WTC11 (cell line): ENCODE measurements at regions not wholly inside any gene's neighbourhood (a gene's known extent, or its start where the extent isn't known, plus 50 kb on each side); places are given as distances from the start of the nearest gene placed in this dataset.
"Not testable (repeated sequence)": the region's sequence is repeated elsewhere in the genome, so short reads cannot be mapped to it uniquely, and the experiment has no call there.

Experiments used
- ATAC-seq: fragments of 200-7000 bp; cut with Tn5 transposase; 2 replicates; pipeline ENCODE4 v1.10.0; 2021; ENCODE audit warnings: mild to moderate bottlenecking, moderate library complexity
- CTCF ChIA-PET: fragments of 300-600 bp; sonication (Branson Sonifier 250); formaldehyde crosslinking; loops from one replicate; lab custom pipeline; 2021; ENCODE audit warnings: antibody characterized with exemption; lab: Charles Lee
- POLR2A ChIA-PET: fragments of 350-600 bp; sonication (Branson Sonifier 250); formaldehyde crosslinking; loops from one replicate; lab custom pipeline; 2021; ENCODE audit warnings: antibody characterized with exemption; lab: Charles Lee
- DNase-seq: peaks from one replicate; pipeline ENCODE4 v3.0.0; 2021; ENCODE audit warnings: low spot score
- H3K27ac Mint-ChIP-seq: 2 replicates; pipeline ENCODE4 v1.8.0; 2021; ENCODE audit warnings: mixed read lengths
- H3K27me3 Mint-ChIP-seq: 2 replicates; pipeline ENCODE4 v1.8.0; 2021; ENCODE audit warnings: low read depth, mild to moderate bottlenecking, moderate library complexity, mixed read lengths
- H3K36me3 Mint-ChIP-seq: 2 replicates; pipeline ENCODE4 v1.8.0; 2021; ENCODE audit warnings: mixed read lengths
- H3K4me1 Mint-ChIP-seq: 2 replicates; pipeline ENCODE4 v1.8.0; 2022; ENCODE audit warnings: mixed read lengths
- H3K4me3 Mint-ChIP-seq: 2 replicates; pipeline ENCODE4 v1.8.0; 2021; ENCODE audit warnings: mild to moderate bottlenecking, moderate library complexity, mixed read lengths
- H3K9me3 Mint-ChIP-seq: 2 replicates; pipeline ENCODE4 v1.8.0; 2021; ENCODE audit warnings: mixed read lengths
- CREM ChIP-seq: sonication (generic); formaldehyde crosslinking; IDR thresholded peaks from 2 replicates; pipeline ENCODE4 v1.8.1; 2022; ENCODE audit warnings: mild to moderate bottlenecking, missing genetic modification reagents, moderate library complexity
- ELF4 ChIP-seq: sonication (generic); formaldehyde crosslinking; IDR thresholded peaks from 2 replicates; pipeline ENCODE4 v1.8.1; 2022; ENCODE audit warnings: low read depth, mild to moderate bottlenecking, moderate library complexity, missing genetic modification reagents
- ETV6 ChIP-seq: sonication (generic); formaldehyde crosslinking; IDR thresholded peaks from 2 replicates; pipeline ENCODE4 v1.8.1; 2022; ENCODE audit warnings: mild to moderate bottlenecking, missing genetic modification reagents
- FOXP1 ChIP-seq: sonication (generic); formaldehyde crosslinking; IDR thresholded peaks from 2 replicates; pipeline ENCODE4 v1.8.0; 2022; ENCODE audit warnings: missing genetic modification reagents, mild to moderate bottlenecking, moderate library complexity, borderline replicate concordance
- GRHL2 ChIP-seq: fragments of 250-450 bp; sonication (Bioruptor Pico); IDR thresholded peaks from 2 replicates; pipeline ENCODE4 v1.8.0; 2022; ENCODE audit warnings: mild to moderate bottlenecking, moderate library complexity; ENCODE audit not compliant: insufficient replicate concordance, severe bottlenecking
- NFATC4 ChIP-seq: fragments of 250-450 bp; sonication (Bioruptor Pico); IDR thresholded peaks from 2 replicates; pipeline ENCODE4 v1.9.0; 2021; ENCODE audit warnings: mild to moderate bottlenecking
- NFYB ChIP-seq: sonication (generic); formaldehyde crosslinking; conservative IDR thresholded peaks from 2 replicates; pipeline ENCODE4 v1.8.0; 2022; ENCODE audit warnings: low read depth, missing genetic modification reagents
- NR2C2 ChIP-seq: sonication (generic); formaldehyde crosslinking; IDR thresholded peaks from 2 replicates; pipeline ENCODE4 v1.8.0; 2022; ENCODE audit warnings: mild to moderate bottlenecking, missing genetic modification reagents
- RORB ChIP-seq: fragments of 250-450 bp; sonication (Bioruptor Pico); IDR thresholded peaks from 2 replicates; pipeline ENCODE4 v1.9.0; 2021; ENCODE audit warnings: mild to moderate bottlenecking
- TEAD1 ChIP-seq: sonication (generic); formaldehyde crosslinking; IDR thresholded peaks from 2 replicates; pipeline ENCODE4 v1.8.0; 2022; ENCODE audit warnings: mild to moderate bottlenecking, missing genetic modification reagents
- ZBTB21 ChIP-seq: sonication (generic); formaldehyde crosslinking; IDR thresholded peaks from 2 replicates; pipeline ENCODE4 v1.8.1; 2023; ENCODE audit warnings: mild to moderate bottlenecking, missing genetic modification reagents, borderline replicate concordance
- ZNF423 ChIP-seq: fragments of 250-450 bp; sonication (Bioruptor Pico); IDR thresholded peaks from 2 replicates; pipeline ENCODE4 v2.1.2; 2022; ENCODE audit warnings: mild to moderate bottlenecking, moderate library complexity
- ZNF671 ChIP-seq: fragments of 250-450 bp; sonication (Bioruptor Pico); IDR thresholded peaks from 2 replicates; pipeline ENCODE4 v1.8.0; 2021; ENCODE audit warnings: mild to moderate bottlenecking
- TF ChIP-seq, protein P1 (sequence below): sonication (generic); formaldehyde crosslinking; IDR thresholded peaks from 2 replicates; pipeline ENCODE4 v1.8.0; 2022; ENCODE audit warnings: mild to moderate bottlenecking, missing genetic modification reagents
- TF ChIP-seq, protein P2 (sequence below): sonication (generic); formaldehyde crosslinking; IDR thresholded peaks from 2 replicates; pipeline ENCODE4 v1.8.1; 2023; ENCODE audit warnings: mild to moderate bottlenecking, missing genetic modification reagents
- TF ChIP-seq, protein P3 (sequence below): sonication (generic); formaldehyde crosslinking; IDR thresholded peaks from 2 replicates; pipeline ENCODE4 v1.8.1; 2023; ENCODE audit warnings: mild to moderate bottlenecking, moderate library complexity, missing genetic modification reagents
- TF ChIP-seq, protein P4 (sequence below): fragments of 250-450 bp; sonication (Bioruptor Pico); IDR thresholded peaks from 2 replicates; pipeline ENCODE4 v2.1.2; 2022; ENCODE audit warnings: mild to moderate bottlenecking, moderate library complexity
- TF ChIP-seq, protein P5 (sequence below): sonication (generic); formaldehyde crosslinking; IDR thresholded peaks from 2 replicates; pipeline ENCODE4 v1.8.1; 2023; ENCODE audit warnings: mild to moderate bottlenecking, missing genetic modification reagents, moderate library complexity
- TF ChIP-seq, protein P6 (sequence below): fragments of 250-450 bp; sonication (Bioruptor Pico); IDR thresholded peaks from 2 replicates; pipeline ENCODE4 v1.9.0; 2021; ENCODE audit warnings: moderate library complexity, mild to moderate bottlenecking, inconsistent platforms, borderline replicate concordance
- TF ChIP-seq, protein P7 (sequence below): sonication (generic); formaldehyde crosslinking; conservative IDR thresholded peaks from 2 replicates; pipeline ENCODE4 v1.8.1; 2022; ENCODE audit warnings: mild to moderate bottlenecking, missing genetic modification reagents

DNA sequence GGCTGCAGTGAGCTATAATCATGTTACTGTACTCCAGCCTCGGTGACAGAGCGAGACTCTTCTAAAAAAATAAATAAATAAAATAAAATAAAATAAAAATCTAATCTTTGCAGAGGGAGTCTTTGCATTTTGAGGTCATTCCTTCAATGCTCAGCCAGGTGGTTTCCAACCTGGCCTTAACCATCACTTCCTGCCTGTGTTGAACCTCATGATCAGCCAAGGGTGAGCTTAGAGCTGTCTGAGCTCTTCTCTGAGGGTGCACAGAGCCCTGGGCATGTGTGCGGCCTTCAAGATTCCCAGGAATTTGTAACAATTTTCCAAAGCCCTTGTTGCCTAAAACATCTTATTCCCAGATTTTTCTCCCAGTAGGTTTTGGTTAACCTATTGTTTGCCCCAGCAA, 94.3 kb downstream of the KCNJ12 start:
- Mint-ChIP-seq H3K9me3 (peaks cover 11% of the 10 kb centered on the region), H3K27me3 (peaks cover 26% of the 10 kb centered on the region)
- H3K4me1 Mint-ChIP-seq, H3K36me3 Mint-ChIP-seq, H3K4me3 Mint-ChIP-seq, POLR2A ChIA-PET, H3K27ac Mint-ChIP-seq, DNase-seq, ATAC-seq: not testable (repeated sequence)
- CTCF ChIA-PET: interaction anchor here (3.3 kb wide), 1 partner anchor 13 kb away, joined by 21 read pairs; no protein-coding TSS in a partner anchor

DNA sequence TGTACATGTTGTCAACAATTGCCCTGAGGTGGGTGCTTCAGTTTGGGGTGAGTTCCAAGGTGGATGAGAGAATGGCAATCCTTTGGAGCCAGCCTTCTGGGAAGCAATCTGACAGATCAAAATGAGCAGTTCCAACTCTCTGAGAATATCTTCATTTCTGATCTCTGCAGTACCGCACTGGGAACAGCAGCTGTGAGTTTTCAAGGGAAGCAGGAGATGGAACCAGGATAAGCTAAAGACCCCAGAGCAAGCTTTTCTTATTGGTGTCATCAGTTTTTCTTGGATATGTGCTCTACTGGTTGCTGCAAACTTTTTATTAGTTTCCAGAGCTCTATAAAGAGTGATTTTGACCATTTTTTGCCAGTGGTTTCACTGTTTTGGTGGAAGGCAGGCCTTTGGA, 94.7 kb downstream of the KCNJ12 start:
- TF ChIP-seq GRHL2 (CRISPR knock-in tag): no peak
- TF ChIP-seq NFATC4: no peak
- TF ChIP-seq, protein P1, sequence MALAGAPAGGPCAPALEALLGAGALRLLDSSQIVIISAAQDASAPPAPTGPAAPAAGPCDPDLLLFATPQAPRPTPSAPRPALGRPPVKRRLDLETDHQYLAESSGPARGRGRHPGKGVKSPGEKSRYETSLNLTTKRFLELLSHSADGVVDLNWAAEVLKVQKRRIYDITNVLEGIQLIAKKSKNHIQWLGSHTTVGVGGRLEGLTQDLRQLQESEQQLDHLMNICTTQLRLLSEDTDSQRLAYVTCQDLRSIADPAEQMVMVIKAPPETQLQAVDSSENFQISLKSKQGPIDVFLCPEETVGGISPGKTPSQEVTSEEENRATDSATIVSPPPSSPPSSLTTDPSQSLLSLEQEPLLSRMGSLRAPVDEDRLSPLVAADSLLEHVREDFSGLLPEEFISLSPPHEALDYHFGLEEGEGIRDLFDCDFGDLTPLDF (CRISPR knock-in tag): no peak
- no peak for TF ChIP-seq NFYB
- no peak for TF ChIP-seq ZNF671
- TF ChIP-seq FOXP1 (CRISPR knock-in tag): no peak
- TF ChIP-seq, protein P2, sequence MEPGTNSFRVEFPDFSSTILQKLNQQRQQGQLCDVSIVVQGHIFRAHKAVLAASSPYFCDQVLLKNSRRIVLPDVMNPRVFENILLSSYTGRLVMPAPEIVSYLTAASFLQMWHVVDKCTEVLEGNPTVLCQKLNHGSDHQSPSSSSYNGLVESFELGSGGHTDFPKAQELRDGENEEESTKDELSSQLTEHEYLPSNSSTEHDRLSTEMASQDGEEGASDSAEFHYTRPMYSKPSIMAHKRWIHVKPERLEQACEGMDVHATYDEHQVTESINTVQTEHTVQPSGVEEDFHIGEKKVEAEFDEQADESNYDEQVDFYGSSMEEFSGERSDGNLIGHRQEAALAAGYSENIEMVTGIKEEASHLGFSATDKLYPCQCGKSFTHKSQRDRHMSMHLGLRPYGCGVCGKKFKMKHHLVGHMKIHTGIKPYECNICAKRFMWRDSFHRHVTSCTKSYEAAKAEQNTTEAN (CRISPR knock-in tag): no peak
- no peak for TF ChIP-seq NR2C2 (CRISPR knock-in tag)
- TF ChIP-seq ETV6 (CRISPR knock-in tag): no peak
- Mint-ChIP-seq H3K4me3 (no peak overlapping the region), H3K9me3 (peaks cover 11% of the 10 kb centered on the region), H3K27ac (no peak overlapping the region), H3K27me3 (peaks cover 24% of the 10 kb centered on the region), H3K36me3 (peaks cover 8% of the 10 kb centered on the region), H3K4me1 (peaks cover 11% of the 10 kb centered on the region)
- no peak for DNase-seq
- ATAC-seq: no peak
- CTCF ChIA-PET: interaction anchor here (3.3 kb wide), 1 partner anchor 13 kb away, joined by 21 read pairs; no protein-coding TSS in a partner anchor
- POLR2A ChIA-PET: no interaction called here

DNA sequence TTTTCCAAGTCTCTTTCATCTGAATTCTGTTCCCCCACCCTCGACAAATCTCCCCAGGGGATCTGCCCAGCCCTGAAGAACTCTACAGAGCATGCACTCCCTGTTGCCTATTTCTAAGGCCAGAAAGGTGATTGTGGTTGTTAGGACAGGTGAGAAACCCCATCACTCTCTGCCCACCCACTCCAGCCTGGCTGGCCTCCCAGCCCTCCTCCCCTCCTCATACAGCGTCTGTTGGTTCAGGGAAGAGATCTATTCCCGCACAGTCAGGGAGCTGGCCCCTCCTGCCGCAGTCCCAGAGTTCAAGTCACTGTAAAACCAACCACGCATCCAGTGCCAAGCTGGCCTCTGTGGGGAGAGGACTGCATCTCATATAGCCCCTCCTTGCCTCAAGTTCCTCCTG, 98.7 kb downstream of the KCNJ12 start:
- Mint-ChIP-seq H3K27me3 (peaks cover 6% of the 10 kb centered on the region; the same call in 1 of the 2 replicates), H3K4me1 (peaks cover 14% of the 10 kb centered on the region), H3K9me3 (peaks cover 11% of the 10 kb centered on the region), H3K4me3 (no peak overlapping the region), H3K27ac (no peak overlapping the region), H3K36me3 (no peaks in the 10 kb centered on the region)
- ChIA-PET POLR2A (no interaction called here), CTCF (interaction anchor here (1.7 to 4.0 kb wide), 2 partner anchors 17 to 38 kb away, joined by 4 to 31 read pairs; no protein-coding TSS in a partner anchor)
- TF ChIP-seq CREM (CRISPR knock-in tag) (no peak), RORB (CRISPR knock-in tag) (no peak), ELF4 (CRISPR knock-in tag) (no peak)
- TF ChIP-seq, protein P3, sequence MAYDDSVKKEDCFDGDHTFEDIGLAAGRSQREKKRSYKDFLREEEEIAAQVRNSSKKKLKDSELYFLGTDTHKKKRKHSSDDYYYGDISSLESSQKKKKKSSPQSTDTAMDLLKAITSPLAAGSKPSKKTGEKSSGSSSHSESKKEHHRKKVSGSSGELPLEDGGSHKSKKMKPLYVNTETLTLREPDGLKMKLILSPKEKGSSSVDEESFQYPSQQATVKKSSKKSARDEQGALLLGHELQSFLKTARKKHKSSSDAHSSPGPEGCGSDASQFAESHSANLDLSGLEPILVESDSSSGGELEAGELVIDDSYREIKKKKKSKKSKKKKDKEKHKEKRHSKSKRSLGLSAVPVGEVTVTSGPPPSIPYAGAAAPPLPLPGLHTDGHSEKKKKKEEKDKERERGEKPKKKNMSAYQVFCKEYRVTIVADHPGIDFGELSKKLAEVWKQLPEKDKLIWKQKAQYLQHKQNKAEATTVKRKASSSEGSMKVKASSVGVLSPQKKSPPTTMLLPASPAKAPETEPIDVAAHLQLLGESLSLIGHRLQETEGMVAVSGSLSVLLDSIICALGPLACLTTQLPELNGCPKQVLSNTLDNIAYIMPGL: no peak
- TF ChIP-seq, protein P4, sequence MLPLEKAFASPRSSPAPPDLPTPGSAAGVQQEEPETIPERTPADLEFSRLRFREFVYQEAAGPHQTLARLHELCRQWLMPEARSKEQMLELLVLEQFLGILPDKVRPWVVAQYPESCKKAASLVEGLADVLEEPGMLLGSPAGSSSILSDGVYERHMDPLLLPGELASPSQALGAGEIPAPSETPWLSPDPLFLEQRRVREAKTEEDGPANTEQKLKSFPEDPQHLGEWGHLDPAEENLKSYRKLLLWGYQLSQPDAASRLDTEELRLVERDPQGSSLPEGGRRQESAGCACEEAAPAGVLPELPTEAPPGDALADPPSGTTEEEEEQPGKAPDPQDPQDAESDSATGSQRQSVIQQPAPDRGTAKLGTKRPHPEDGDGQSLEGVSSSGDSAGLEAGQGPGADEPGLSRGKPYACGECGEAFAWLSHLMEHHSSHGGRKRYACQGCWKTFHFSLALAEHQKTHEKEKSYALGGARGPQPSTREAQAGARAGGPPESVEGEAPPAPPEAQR (CRISPR knock-in tag): no peak
- no peak for DNase-seq
- ATAC-seq: no peak

DNA sequence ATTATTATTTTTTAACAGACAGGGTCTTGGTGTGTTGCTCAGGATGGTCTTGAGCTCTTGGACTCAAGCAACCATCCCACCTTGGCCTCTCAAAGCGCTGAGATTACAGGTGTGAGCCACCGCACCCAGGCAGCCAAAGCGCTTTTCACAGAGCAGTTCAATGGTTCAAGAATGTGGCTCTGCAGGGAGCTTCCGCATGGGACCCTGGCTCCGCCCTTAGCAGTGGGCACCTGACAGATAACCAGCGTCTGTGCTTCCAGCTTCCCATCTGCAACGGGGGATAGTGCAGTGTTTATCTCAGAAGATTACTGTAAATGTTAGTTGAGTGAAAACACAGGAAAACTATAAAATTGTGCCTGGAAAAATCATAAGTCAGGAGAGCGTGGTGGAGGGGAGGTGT, 99.4 kb downstream of the KCNJ12 start:
- Mint-ChIP-seq H3K27me3 (peaks cover 6% of the 10 kb centered on the region; the same call in 1 of the 2 replicates), H3K9me3 (peaks cover 11% of the 10 kb centered on the region), H3K27ac (no peak overlapping the region), H3K4me3 (no peak overlapping the region), H3K4me1 (peaks cover 14% of the 10 kb centered on the region), H3K36me3 (no peaks in the 10 kb centered on the region)
- ChIA-PET POLR2A (no interaction called here), CTCF (interaction anchor here (0.7 to 4.0 kb wide), 3 partner anchors 18 to 37 kb away, joined by 3 to 31 read pairs (median 4); no protein-coding TSS in a partner anchor)
- DNase-seq: no peak
- TF ChIP-seq TEAD1 (CRISPR knock-in tag) (no peak), ZBTB21 (no peak), ZNF423 (CRISPR knock-in tag) (no peak)
- TF ChIP-seq, protein P5, sequence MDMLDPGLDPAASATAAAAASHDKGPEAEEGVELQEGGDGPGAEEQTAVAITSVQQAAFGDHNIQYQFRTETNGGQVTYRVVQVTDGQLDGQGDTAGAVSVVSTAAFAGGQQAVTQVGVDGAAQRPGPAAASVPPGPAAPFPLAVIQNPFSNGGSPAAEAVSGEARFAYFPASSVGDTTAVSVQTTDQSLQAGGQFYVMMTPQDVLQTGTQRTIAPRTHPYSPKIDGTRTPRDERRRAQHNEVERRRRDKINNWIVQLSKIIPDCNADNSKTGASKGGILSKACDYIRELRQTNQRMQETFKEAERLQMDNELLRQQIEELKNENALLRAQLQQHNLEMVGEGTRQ (CRISPR knock-in tag): no peak
- TF ChIP-seq, protein P6, sequence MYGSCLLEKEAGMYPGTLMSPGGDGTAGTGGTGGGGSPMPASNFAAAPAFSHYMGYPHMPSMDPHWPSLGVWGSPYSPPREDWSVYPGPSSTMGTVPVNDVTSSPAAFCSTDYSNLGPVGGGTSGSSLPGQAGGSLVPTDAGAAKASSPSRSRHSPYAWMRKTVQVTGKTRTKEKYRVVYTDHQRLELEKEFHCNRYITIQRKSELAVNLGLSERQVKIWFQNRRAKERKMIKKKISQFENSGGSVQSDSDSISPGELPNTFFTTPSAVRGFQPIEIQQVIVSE (CRISPR knock-in tag): no peak
- TF ChIP-seq, protein P7, sequence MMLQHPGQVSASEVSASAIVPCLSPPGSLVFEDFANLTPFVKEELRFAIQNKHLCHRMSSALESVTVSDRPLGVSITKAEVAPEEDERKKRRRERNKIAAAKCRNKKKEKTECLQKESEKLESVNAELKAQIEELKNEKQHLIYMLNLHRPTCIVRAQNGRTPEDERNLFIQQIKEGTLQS (CRISPR knock-in tag): no peak
- ATAC-seq: peak; percentile 41; the same call in 1 of the 2 replicates
